GM19239 (cell line): ENCODE measurements at regions not wholly inside any gene's neighbourhood (a gene's known extent, or its start where the extent isn't known, plus 50 kb on each side); places are given as distances from the start of the nearest gene placed in this dataset.
"Not testable (repeated sequence)": the region's sequence is repeated elsewhere in the genome, so short reads cannot be mapped to it uniquely, and the experiment has no call there.

Source experiments
- DNase-seq: peaks from one replicate; pipeline ENCODE4 v3.0.0; 2011; ENCODE audit warnings: low spot score; ENCODE audit not compliant: insufficient read length
- FAIRE-seq: peaks from 2 replicates; lab custom pipeline; 2011; peaks lifted over from hg19 to GRCh38; lab: Jason Lieb, UNC

GRCh38 chr13:104635879-104636278 is 1569.7 kb upstream of the SLC10A2 start:
- FAIRE-seq (no peak), DNase-seq (no peak)

- no peak for FAIRE-seq
Observed at GRCh38 chr13:104634016-104634415, 1567.8 kb upstream of the SLC10A2 start.

GRCh38 chr13:104632736-104633135 is 1566.5 kb upstream of the SLC10A2 start:
- DNase-seq (no peak), FAIRE-seq (no peak)

More at GRCh38 chr13:104634016-104634415, 1567.8 kb upstream of the SLC10A2 start:
- DNase-seq: no peak

- DNase-seq: no peak
- no peak for FAIRE-seq
Observed at GRCh38 chr13:104625201-104625600, 1559.0 kb upstream of the SLC10A2 start.

GRCh38 chr13:104616990-104617389 is 1550.8 kb upstream of the SLC10A2 start:
- DNase-seq (no peak), FAIRE-seq (no peak)

GRCh38 chr13:104614361-104615145 is 1548.3 kb upstream of the SLC10A2 start:
- DNase-seq (no peak), FAIRE-seq (no peak)

GRCh38 chr13:104608331-104608730 is 1542.1 kb upstream of the SLC10A2 start:
- FAIRE-seq: no peak
- no peak for DNase-seq

GRCh38 chr13:104605435-104605834 is 1539.2 kb upstream of the SLC10A2 start:
- FAIRE-seq: not testable (repeated sequence)

GRCh38 chr13:104597546-104598180 is 1531.4 kb upstream of the SLC10A2 start:
- FAIRE-seq: no peak
- no peak for DNase-seq

More at GRCh38 chr13:104605435-104605834, 1539.2 kb upstream of the SLC10A2 start:
- not testable (repeated sequence) for DNase-seq

GRCh38 chr13:104595511-104595910 is 1529.3 kb upstream of the SLC10A2 start:
- DNase-seq (no peak), FAIRE-seq (no peak)

GRCh38 chr13:104594806-104595205 is 1528.6 kb upstream of the SLC10A2 start:
- no peak for DNase-seq
- no peak for FAIRE-seq

- no peak for DNase-seq
- FAIRE-seq: no peak
Observed at GRCh38 chr13:104593693-104594092, 1527.5 kb upstream of the SLC10A2 start.

- FAIRE-seq (no peak), DNase-seq (no peak)
Observed at GRCh38 chr13:104593251-104593576, 1527.0 kb upstream of the SLC10A2 start.

- no peak for FAIRE-seq
- no peak for DNase-seq
Observed at GRCh38 chr13:104592545-104593250, 1526.5 kb upstream of the SLC10A2 start.

GRCh38 chr13:104592127-104592526 is 1525.9 kb upstream of the SLC10A2 start:
- DNase-seq (no peak), FAIRE-seq (no peak)

- no peak for DNase-seq
Observed at GRCh38 chr13:104586051-104586746, 1520.0 kb upstream of the SLC10A2 start.

GRCh38 chr13:104584481-104584880 is 1518.3 kb upstream of the SLC10A2 start:
- no peak for FAIRE-seq
- no peak for DNase-seq

More at GRCh38 chr13:104586051-104586746, 1520.0 kb upstream of the SLC10A2 start:
- no peak for FAIRE-seq

- DNase-seq (no peak), FAIRE-seq (no peak)
Observed at GRCh38 chr13:104580931-104581330, 1514.7 kb upstream of the SLC10A2 start.

- DNase-seq (no peak), FAIRE-seq (no peak)
Observed at GRCh38 chr13:104577071-104577815, 1511.0 kb upstream of the SLC10A2 start.

- FAIRE-seq (no peak), DNase-seq (no peak)
Observed at GRCh38 chr13:104571893-104572229, 1505.6 kb upstream of the SLC10A2 start.
